BLaER1 (cell line): ENCODE measurements at regions not wholly inside any gene's neighbourhood (a gene's known extent, or its start where the extent isn't known, plus 50 kb on each side); places are given as distances from the start of the nearest gene placed in this dataset.

ENCODE experiments used
- H3K27ac ChIP-seq: shearing (Covaris generic); formaldehyde crosslinking; 2 replicates; pipeline ENCODE4 v1.8.1; 2022
- H3K27me3 ChIP-seq: shearing (Covaris generic); formaldehyde crosslinking; 2 replicates; pipeline ENCODE4 v1.8.1; 2022
- H3K36me3 ChIP-seq: shearing (Covaris generic); formaldehyde crosslinking; 2 replicates; pipeline ENCODE4 v1.8.1; 2022
- H3K4me1 ChIP-seq: shearing (Covaris generic); formaldehyde crosslinking; 2 replicates; pipeline ENCODE4 v1.8.1; 2022
- H3K4me2 ChIP-seq: shearing (Covaris generic); formaldehyde crosslinking; 2 replicates; pipeline ENCODE4 v1.8.1; 2022
- H3K4me3 ChIP-seq: shearing (Covaris generic); formaldehyde crosslinking; 2 replicates; pipeline ENCODE4 v1.8.1; 2022
- H3K9ac ChIP-seq: shearing (Covaris generic); formaldehyde crosslinking; 2 replicates; pipeline ENCODE4 v1.8.1; 2022
- H3K9me3 ChIP-seq: shearing (Covaris generic); formaldehyde crosslinking; 2 replicates; pipeline ENCODE4 v1.8.1; 2022
- H4K20me1 ChIP-seq: shearing (Covaris generic); formaldehyde crosslinking; 2 replicates; pipeline ENCODE4 v1.8.1; 2022
- Cebpa-rat ChIP-seq: shearing (Covaris generic); IDR thresholded peaks from 2 replicates; pipeline ENCODE4 v1.8.1; 2022

DNA sequence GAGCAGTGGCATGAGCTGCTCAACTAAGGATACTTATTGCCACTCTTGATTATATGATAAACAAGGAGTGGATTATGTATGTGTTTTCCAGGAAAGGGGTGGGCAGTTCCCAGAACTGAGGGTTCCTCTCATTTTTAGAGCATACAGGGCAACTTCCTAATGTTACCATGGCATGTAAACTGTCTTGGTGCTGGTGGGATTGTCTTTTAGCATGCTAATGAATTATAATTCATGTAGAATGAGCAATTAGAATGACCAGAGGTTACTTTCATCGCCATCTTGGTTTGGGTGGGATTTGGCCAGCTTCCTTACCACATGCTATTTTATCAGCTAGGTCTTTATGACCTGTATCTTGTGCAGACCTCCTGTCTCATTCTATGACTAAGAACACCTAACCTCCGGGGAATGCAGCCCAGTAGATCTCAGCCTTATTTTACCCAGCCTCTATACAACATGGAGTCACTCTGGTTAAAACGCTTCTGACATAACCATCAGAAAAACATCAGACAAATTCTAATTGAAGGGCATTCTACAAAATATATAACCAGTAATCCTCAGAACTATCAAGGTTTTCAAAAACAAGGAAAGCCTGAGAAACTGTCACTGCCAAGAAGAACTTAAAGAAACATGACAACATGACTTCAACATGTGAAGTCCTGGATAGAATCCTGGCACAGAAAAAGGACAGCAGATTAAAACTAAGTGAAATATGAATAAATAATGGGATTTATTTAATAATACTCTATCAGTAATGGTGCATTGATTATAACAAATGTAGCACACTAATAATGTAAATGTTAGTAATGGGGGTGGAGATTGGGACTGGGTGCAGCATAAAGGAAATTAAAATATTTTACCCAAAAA is 365.0 kb downstream of the SEMA3D start:
- peaks cover 9% of the 10 kb centered on the region; the same call in 1 of the 2 replicates for H3K4me1 ChIP-seq
- TF ChIP-seq Cebpa-rat, result no peak
- no peaks in the 10 kb centered on the region for H3K9me3 ChIP-seq
- H4K20me1 ChIP-seq, result no peaks in the 10 kb centered on the region
- H3K36me3 ChIP-seq, result no peaks in the 10 kb centered on the region
- H3K4me2 ChIP-seq, result no peak overlapping the region
- H3K27me3 ChIP-seq, result no peaks in the 10 kb centered on the region
- H3K27ac ChIP-seq, result no peak overlapping the region
- no peak overlapping the region for H3K4me3 ChIP-seq
- no peak overlapping the region for H3K9ac ChIP-seq

- Histone ChIP-seq H3K27me3 (no peaks in the 10 kb centered on the region), H3K27ac (no peak overlapping the region), H3K4me3 (no peak overlapping the region), H3K36me3 (no peaks in the 10 kb centered on the region), H3K9me3 (no peaks in the 10 kb centered on the region), H3K4me2 (no peak overlapping the region), H3K4me1 (peaks cover 9% of the 10 kb centered on the region; the same call in 1 of the 2 replicates), H4K20me1 (no peaks in the 10 kb centered on the region), H3K9ac (no peak overlapping the region)
- no peak for TF ChIP-seq Cebpa-rat
Observed at GRCh38 chr7:84820481-84820880, 366.4 kb downstream of the SEMA3D start.

GRCh38 chr7:84817016-84817415 is 369.8 kb downstream of the SEMA3D start:
- Histone ChIP-seq H3K4me1 (no peaks in the 10 kb centered on the region), H3K9me3 (no peaks in the 10 kb centered on the region), H3K27me3 (no peaks in the 10 kb centered on the region), H3K4me3 (no peak overlapping the region), H3K27ac (no peak overlapping the region), H3K9ac (no peak overlapping the region), H4K20me1 (no peaks in the 10 kb centered on the region), H3K36me3 (no peaks in the 10 kb centered on the region), H3K4me2 (no peak overlapping the region)
- TF ChIP-seq Cebpa-rat, result no peak

DNA sequence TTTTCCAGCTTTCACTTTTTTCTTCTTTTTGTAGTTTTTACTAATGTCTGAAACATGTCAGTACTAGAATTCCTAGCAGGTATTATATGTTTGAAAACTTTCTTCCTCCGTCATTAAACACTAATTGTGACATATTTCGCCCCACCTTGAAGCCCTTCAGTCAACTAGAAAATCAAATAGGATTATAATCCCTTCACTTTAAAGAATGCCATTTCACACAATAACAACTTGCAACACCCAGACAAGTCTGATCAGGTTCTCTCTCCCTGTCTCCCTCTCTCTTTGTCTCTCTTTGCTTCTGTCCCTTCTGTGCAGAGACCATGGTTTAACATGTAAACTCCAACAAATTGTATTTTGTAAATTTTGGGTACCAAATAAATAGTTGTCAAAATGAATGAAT is 373.5 kb downstream of the SEMA3D start:
- Histone ChIP-seq H3K9ac (no peak overlapping the region), H4K20me1 (no peaks in the 10 kb centered on the region), H3K4me2 (no peak overlapping the region), H3K4me3 (no peak overlapping the region), H3K27me3 (no peaks in the 10 kb centered on the region), H3K4me1 (no peaks in the 10 kb centered on the region), H3K36me3 (no peaks in the 10 kb centered on the region), H3K27ac (no peak overlapping the region), H3K9me3 (no peaks in the 10 kb centered on the region)
- TF ChIP-seq Cebpa-rat, result no peak

DNA sequence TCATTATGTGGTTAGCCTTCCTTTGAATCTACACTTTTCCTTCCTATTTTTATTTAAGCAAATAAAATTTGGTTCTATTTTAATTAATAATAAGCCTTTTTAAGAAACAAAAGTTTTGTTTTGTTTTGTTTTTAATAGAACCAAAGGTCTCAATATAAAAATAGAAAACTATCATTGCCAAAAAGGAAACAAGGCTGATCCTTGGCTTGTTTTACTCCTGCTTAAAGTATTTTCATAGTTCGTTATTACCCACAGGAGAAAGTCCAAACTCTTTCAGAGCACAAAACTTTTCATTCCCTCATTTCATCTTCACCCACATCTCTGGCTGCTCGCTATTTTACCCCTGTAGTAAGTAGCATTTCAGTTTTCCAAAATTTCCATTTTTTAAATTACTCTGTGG is 374.8 kb downstream of the SEMA3D start:
- no peak overlapping the region for H3K9ac ChIP-seq
- no peak overlapping the region for H3K27ac ChIP-seq
- no peaks in the 10 kb centered on the region for H3K36me3 ChIP-seq
- H3K4me2 ChIP-seq, result no peak overlapping the region
- H3K9me3 ChIP-seq, result no peaks in the 10 kb centered on the region
- H3K4me1 ChIP-seq, result no peaks in the 10 kb centered on the region
- no peaks in the 10 kb centered on the region for H3K27me3 ChIP-seq
- H4K20me1 ChIP-seq, result no peaks in the 10 kb centered on the region
- no peak overlapping the region for H3K4me3 ChIP-seq
- no peak for TF ChIP-seq Cebpa-rat

DNA sequence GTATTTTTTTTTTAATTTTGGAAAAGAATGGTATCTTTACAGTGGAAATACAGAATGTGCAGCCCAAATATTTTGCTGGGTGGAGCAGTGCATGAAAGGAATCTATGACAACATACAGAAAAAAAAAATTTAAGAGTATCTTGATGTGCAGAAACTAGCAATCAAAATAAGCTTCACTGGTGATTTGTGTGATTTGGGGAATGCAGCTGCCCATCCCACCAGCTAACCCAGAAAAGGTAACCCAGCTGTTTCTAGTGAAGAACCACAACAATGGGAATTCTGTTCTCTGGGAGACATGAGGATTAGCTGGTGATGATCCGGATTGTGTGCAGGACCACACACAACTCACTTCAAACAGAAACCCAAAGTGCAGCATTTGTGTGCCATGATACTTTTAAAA is 375.5 kb downstream of the SEMA3D start:
- no peaks in the 10 kb centered on the region for H3K36me3 ChIP-seq

DNA sequence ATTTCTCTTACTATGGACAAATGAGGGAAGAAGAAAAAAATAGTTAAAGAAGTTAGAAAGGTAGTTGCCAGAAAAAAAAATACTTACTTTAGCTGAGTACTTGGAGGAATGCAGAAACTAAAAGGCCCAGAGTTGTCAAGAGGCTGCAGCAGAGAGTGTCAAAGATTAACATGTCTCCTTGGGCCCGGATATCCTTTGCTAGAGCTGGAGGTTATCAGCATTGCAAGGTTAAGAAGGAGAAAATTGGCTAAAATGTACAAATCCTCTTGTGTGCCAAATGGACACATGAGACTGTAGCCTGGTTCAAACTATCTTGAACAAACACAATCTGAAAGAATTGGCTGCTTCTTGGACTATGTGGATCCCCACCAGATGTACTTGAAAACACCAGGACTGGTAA is 377.0 kb downstream of the SEMA3D start:
- H3K9me3 ChIP-seq, result no peaks in the 10 kb centered on the region
- no peaks in the 10 kb centered on the region for H3K4me1 ChIP-seq
- H3K27ac ChIP-seq, result no peak overlapping the region
- no peak overlapping the region for H3K4me3 ChIP-seq
- no peaks in the 10 kb centered on the region for H3K36me3 ChIP-seq
- no peak overlapping the region for H3K9ac ChIP-seq
- no peak for TF ChIP-seq Cebpa-rat
- no peak overlapping the region for H3K4me2 ChIP-seq
- H4K20me1 ChIP-seq, result no peaks in the 10 kb centered on the region
- no peaks in the 10 kb centered on the region for H3K27me3 ChIP-seq

More for the DNA sequence above, 375.5 kb downstream of the SEMA3D start:
- Histone ChIP-seq H4K20me1 (no peaks in the 10 kb centered on the region), H3K9me3 (no peaks in the 10 kb centered on the region), H3K4me2 (no peak overlapping the region), H3K27ac (no peak overlapping the region), H3K27me3 (no peaks in the 10 kb centered on the region), H3K4me1 (no peaks in the 10 kb centered on the region), H3K4me3 (no peak overlapping the region), H3K9ac (no peak overlapping the region)
- TF ChIP-seq Cebpa-rat, result no peak

DNA sequence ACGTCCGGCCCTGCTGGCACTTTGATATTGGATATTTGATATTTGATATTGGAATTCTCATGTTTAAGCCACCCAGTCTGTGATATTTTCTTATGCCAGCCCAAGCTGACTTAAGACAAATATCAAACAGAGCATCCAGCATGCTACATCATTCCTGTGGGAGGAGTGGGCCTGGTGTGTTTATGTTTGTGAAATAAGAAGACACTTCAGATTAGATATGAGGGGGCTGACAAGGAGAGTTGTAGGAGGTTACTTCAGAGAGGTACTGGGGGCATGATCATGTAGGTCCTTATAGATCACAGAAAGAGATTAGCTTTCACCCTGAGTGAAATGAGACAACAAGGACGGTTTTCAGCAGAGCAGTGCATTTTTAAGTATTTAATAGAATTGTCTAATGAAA is 382.9 kb downstream of the SEMA3D start:
- Histone ChIP-seq H3K4me1 (no peaks in the 10 kb centered on the region), H3K9me3 (no peaks in the 10 kb centered on the region), H3K27ac (no peak overlapping the region), H3K27me3 (no peaks in the 10 kb centered on the region), H4K20me1 (no peaks in the 10 kb centered on the region), H3K4me2 (no peak overlapping the region), H3K4me3 (no peak overlapping the region), H3K9ac (no peak overlapping the region), H3K36me3 (no peaks in the 10 kb centered on the region)
- TF ChIP-seq Cebpa-rat, result no peak

- no peak overlapping the region for H3K9ac ChIP-seq
- no peaks in the 10 kb centered on the region for H3K9me3 ChIP-seq
- H3K27ac ChIP-seq, result no peak overlapping the region
- H3K36me3 ChIP-seq, result no peaks in the 10 kb centered on the region
- no peak for TF ChIP-seq Cebpa-rat
- H3K4me2 ChIP-seq, result no peak overlapping the region
- H3K27me3 ChIP-seq, result no peaks in the 10 kb centered on the region
- no peaks in the 10 kb centered on the region for H3K4me1 ChIP-seq
- no peak overlapping the region for H3K4me3 ChIP-seq
- H4K20me1 ChIP-seq, result no peaks in the 10 kb centered on the region
Observed at GRCh38 chr7:84801396-84801795, 385.5 kb downstream of the SEMA3D start.

DNA sequence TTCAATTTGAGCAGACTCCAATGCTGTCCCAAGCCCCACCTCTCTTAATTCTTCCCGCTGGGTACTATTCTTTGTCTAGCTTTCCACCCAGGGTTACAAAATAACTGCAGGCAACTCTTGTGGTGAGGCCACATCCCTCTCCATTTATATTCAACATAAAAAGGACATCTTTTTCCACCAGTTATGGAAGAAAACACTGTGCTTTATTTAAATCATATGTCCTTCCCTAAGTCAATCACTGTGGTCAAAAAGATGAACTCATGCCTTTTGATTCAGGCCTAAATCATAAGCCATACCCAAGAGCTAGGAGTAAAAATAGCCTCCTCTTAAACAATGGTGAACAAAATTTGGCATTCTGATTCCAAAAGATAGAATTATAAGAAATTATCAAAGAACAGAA is 386.0 kb downstream of the SEMA3D start:
- no peaks in the 10 kb centered on the region for H3K9me3 ChIP-seq
- H3K4me1 ChIP-seq, result no peaks in the 10 kb centered on the region
- no peaks in the 10 kb centered on the region for H4K20me1 ChIP-seq
- no peak overlapping the region for H3K4me3 ChIP-seq
- no peak overlapping the region for H3K9ac ChIP-seq
- H3K27ac ChIP-seq, result no peak overlapping the region
- no peaks in the 10 kb centered on the region for H3K36me3 ChIP-seq
- TF ChIP-seq Cebpa-rat, result no peak
- H3K27me3 ChIP-seq, result no peaks in the 10 kb centered on the region
- H3K4me2 ChIP-seq, result no peak overlapping the region
